ENCODE measurements at regions not wholly inside any gene's neighbourhood (a gene's known extent, or its start where the extent isn't known, plus 50 kb on each side); places are given as distances from the start of the nearest gene placed in this dataset.

GRCh38 chr1:110736900-110737605 is 62.3 kb upstream of the KCNA3 start:
- Histone ChIP-seq H3K27me3 (peaks cover 0 to 12% of the 10 kb centered on the region in 2 donors), H3K36me3 (no peaks in the 10 kb centered on the region), H3K27ac (no peak overlapping the region), H3K4me3 (no peak overlapping the region), H3K4me1 (no peaks in the 10 kb centered on the region), H3K9me3 (no peaks in the 10 kb centered on the region)
- no peak for DNase-seq
- TF ChIP-seq, protein P1, sequence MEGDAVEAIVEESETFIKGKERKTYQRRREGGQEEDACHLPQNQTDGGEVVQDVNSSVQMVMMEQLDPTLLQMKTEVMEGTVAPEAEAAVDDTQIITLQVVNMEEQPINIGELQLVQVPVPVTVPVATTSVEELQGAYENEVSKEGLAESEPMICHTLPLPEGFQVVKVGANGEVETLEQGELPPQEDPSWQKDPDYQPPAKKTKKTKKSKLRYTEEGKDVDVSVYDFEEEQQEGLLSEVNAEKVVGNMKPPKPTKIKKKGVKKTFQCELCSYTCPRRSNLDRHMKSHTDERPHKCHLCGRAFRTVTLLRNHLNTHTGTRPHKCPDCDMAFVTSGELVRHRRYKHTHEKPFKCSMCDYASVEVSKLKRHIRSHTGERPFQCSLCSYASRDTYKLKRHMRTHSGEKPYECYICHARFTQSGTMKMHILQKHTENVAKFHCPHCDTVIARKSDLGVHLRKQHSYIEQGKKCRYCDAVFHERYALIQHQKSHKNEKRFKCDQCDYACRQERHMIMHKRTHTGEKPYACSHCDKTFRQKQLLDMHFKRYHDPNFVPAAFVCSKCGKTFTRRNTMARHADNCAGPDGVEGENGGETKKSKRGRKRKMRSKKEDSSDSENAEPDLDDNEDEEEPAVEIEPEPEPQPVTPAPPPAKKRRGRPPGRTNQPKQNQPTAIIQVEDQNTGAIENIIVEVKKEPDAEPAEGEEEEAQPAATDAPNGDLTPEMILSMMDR (IDR thresholded peaks at IDR 0.05): no peak
- no peak for ATAC-seq
- intact Hi-C loops (cut with DNase I): no loop called here

DNA sequence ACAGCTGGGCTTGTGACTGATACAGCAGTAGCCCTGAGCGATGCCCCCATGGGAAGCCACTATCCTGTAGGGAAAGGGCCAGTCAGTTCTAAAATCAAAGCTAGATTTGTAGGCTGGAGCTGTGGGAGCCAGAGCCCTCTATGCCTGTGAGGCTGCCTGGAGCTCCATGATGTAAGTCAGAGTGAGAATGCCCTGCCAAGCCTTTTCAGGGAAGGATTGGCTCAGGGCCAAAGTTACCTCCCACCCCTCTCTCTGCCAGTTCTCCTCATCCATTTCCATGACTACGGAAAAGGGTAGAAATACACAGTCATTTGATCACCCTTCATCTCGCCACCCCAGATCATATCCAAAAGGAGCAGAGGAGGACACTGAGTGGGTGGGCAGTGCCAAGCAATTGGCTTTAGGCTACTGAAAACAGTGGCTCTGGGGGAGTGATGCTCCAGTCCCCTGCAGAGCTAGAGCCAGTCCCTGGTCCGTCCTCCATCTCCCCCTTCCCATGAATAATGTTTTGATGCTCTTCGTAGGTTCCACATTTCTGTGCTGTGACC is 59.5 kb upstream of the KCNA3 start:
- Histone ChIP-seq H3K27me3 (peaks cover 0 to 18% of the 10 kb centered on the region in 2 donors), H3K4me3 (no peak overlapping the region), H3K27ac (no peak overlapping the region), H3K9me3 (no peaks in the 10 kb centered on the region), H3K36me3 (no peaks in the 10 kb centered on the region), H3K4me1 (no peaks in the 10 kb centered on the region)
- TF ChIP-seq, protein P1 (IDR thresholded peaks at IDR 0.05): no peak
- intact Hi-C loops (cut with DNase I): no loop called here
- DNase-seq: no peak
- ATAC-seq: no peak

GRCh38 chr1:110731529-110731928 is 56.8 kb upstream of the KCNA3 start:
- H3K27ac ChIP-seq: no peak overlapping the region
- intact Hi-C loops (cut with DNase I): no loop called here
- H3K36me3 ChIP-seq: no peaks in the 10 kb centered on the region
- DNase-seq (no peak), ATAC-seq (no peak)
- peaks cover 0 to 7% of the 10 kb centered on the region in 2 donors for H3K4me1 ChIP-seq
- H3K27me3 ChIP-seq: peaks cover 0 to 18% of the 10 kb centered on the region in 2 donors
- no peak overlapping the region for H3K4me3 ChIP-seq
- TF ChIP-seq, protein P1 (IDR thresholded peaks at IDR 0.05): no peak
- H3K9me3 ChIP-seq: no peaks in the 10 kb centered on the region

DNA sequence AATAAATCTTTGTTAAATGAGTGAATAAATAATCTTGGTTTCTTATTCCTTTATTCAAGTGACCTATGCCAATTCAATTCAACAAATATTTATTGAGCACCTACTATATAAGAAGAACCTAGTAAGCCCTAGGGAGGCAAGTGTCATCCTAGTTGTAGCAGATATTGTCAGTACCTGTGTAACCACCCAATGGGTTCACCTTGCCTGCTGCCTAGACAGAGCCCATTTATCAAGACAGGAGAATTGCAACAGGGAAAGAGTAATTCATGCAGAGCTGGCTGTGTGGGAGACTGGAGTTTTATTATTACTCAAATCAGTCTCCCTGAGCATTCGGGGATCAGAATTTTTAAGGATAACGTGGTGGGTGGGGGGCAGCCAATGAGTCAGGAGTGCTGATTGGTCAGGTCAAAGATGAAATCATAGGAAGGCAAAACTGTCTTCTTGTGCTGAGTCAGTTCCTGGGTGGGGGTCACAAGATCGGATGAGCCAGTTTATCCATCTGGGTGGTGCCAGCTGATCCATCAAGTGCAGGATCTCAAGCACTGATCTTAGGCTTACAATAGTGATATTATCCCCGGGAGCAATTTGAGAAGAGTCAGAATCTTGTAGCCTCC is 53.8 kb upstream of the KCNA3 start:
- TF ChIP-seq, protein P1 (IDR thresholded peaks at IDR 0.05): no peak
- DNase-seq: no peak
- H3K27ac ChIP-seq: no peak overlapping the region
- intact Hi-C loops (cut with DNase I): no loop called here
- no peaks in the 10 kb centered on the region for H3K9me3 ChIP-seq
- H3K4me1 ChIP-seq: peaks cover 0 to 7% of the 10 kb centered on the region in 2 donors
- H3K36me3 ChIP-seq: no peaks in the 10 kb centered on the region
- H3K4me3 ChIP-seq: no peak overlapping the region
- no peak for ATAC-seq
- peaks cover 0 to 7% of the 10 kb centered on the region in 2 donors for H3K27me3 ChIP-seq

- intact Hi-C loops (cut with DNase I): no loop called here
- H3K27ac ChIP-seq: no peak overlapping the region
- H3K36me3 ChIP-seq: no peaks in the 10 kb centered on the region
- no peak for DNase-seq
- ATAC-seq: no peak
- TF ChIP-seq, protein P1 (IDR thresholded peaks at IDR 0.05): no peak
- H3K4me3 ChIP-seq: no peak overlapping the region
- peaks cover 0 to 7% of the 10 kb centered on the region in 2 donors for H3K4me1 ChIP-seq
- H3K9me3 ChIP-seq: no peaks in the 10 kb centered on the region
- H3K27me3 ChIP-seq: peaks cover 0 to 7% of the 10 kb centered on the region in 2 donors
These were observed 52.5 kb upstream of the KCNA3 start for GRCh38 chr1:110727246-110727645.

Measured in left lung (tissue), 4 donors.